Gastrocnemius medialis (tissue), 4 donors: ENCODE measurements at regions not wholly inside any gene's neighbourhood (a gene's known extent, or its start where the extent isn't known, plus 50 kb on each side); places are given as distances from the start of the nearest gene placed in this dataset.

Experiments used
- POLR2A ChIP-seq, 2 donors: fragments of 450-650 bp; IDR thresholded peaks; one replicate each; pipeline ENCODE4 v1.6.1; 2017; ENCODE audit warnings: antibody characterized with exemption in 2 of 2, mild to moderate bottlenecking in 2 of 2, moderate library complexity in 2 of 2
- TF ChIP-seq, protein P1 (sequence below), 5 experiments: fragments of 450-650 bp in 3 of 5; fragments of 200-600 bp in 2 of 5; sonication (generic) in 2 of 5; IDR thresholded peaks in 4 of 5; conservative IDR thresholded peaks in 1 of 5; 1 replicate in 4 of 5; 2 replicates in 1 of 5; pipeline ENCODE4 v1.5.1; 2016 to 2019; ENCODE audit warnings: antibody characterized with exemption in 5 of 5, mild to moderate bottlenecking in 3 of 5, moderate library complexity in 3 of 5

DNA sequence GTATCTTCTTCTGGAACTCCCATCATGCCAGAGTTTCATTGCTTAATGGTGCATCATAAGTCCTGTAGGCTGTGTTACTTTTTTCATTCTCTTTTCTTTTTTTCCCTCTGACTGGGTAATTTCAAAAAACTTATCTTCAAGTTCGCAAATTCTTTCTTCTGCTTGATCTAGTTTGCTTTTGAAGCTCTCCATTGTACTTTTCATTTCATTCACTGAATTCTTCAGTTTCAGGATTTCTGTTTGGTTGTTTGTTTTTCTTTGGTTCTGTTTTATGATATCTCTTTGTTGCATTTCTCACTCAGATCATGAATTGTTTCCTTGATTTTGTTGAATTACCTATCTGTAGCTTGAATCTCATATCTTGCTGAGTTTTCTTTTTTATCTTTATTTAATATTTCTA lies 83.3 kb upstream of the PRMT8 start:
- TF ChIP-seq, protein P1, sequence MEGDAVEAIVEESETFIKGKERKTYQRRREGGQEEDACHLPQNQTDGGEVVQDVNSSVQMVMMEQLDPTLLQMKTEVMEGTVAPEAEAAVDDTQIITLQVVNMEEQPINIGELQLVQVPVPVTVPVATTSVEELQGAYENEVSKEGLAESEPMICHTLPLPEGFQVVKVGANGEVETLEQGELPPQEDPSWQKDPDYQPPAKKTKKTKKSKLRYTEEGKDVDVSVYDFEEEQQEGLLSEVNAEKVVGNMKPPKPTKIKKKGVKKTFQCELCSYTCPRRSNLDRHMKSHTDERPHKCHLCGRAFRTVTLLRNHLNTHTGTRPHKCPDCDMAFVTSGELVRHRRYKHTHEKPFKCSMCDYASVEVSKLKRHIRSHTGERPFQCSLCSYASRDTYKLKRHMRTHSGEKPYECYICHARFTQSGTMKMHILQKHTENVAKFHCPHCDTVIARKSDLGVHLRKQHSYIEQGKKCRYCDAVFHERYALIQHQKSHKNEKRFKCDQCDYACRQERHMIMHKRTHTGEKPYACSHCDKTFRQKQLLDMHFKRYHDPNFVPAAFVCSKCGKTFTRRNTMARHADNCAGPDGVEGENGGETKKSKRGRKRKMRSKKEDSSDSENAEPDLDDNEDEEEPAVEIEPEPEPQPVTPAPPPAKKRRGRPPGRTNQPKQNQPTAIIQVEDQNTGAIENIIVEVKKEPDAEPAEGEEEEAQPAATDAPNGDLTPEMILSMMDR (IDR thresholded peaks at IDR 0.05 in 4 of 5, conservative IDR thresholded peaks at IDR 0.05 in 1 of 5): no peak
- TF ChIP-seq POLR2A (IDR thresholded peaks at IDR 0.05): no peak
